Muscle of leg (tissue), 3 donors: ENCODE measurements at regions not wholly inside any gene's neighbourhood (a gene's known extent, or its start where the extent isn't known, plus 50 kb on each side); places are given as distances from the start of the nearest gene placed in this dataset.
A peak's percentile ranks its signal among the peaks of the same experiment; 100 is the strongest.

Source experiments
- DNase-seq: peaks from one replicate; pipeline ENCODE4 v3.0.0; 2013
- H3K27ac ChIP-seq: one replicate; pipeline ENCODE4 v1.5.1; 2013; ENCODE audit warnings: mild to moderate bottlenecking, low read length, control low read depth
- H3K27me3 ChIP-seq: one replicate; pipeline ENCODE4 v1.6.1; 2013; ENCODE audit warnings: low read length; ENCODE audit not compliant: control insufficient read depth, insufficient read depth
- H3K36me3 ChIP-seq: one replicate; pipeline ENCODE4 v1.6.1; 2013; ENCODE audit warnings: low read length; ENCODE audit not compliant: control insufficient read depth, insufficient read depth
- H3K4me1 ChIP-seq: one replicate; pipeline ENCODE4 v1.6.1; 2013; ENCODE audit warnings: low read length; ENCODE audit not compliant: control insufficient read depth, insufficient read depth
- H3K4me3 ChIP-seq: one replicate; pipeline ENCODE4 v1.5.1; 2013; ENCODE audit warnings: low read length, control low read depth
- H3K9me3 ChIP-seq: replicated peaks from 2 replicates; pipeline ENCODE4 v1.6.1; 2013; ENCODE audit warnings: low read depth, low read length; ENCODE audit not compliant: control insufficient read depth
- WGBS: methylation state at CpG from one replicate; pipeline ENCODE4 v1.1.5; 2013; ENCODE audit warnings: missing lambda C conversion rate; ENCODE audit not compliant: insufficient coverage; 5-methylcytosine and 5-hydroxymethylcytosine counted together

DNA sequence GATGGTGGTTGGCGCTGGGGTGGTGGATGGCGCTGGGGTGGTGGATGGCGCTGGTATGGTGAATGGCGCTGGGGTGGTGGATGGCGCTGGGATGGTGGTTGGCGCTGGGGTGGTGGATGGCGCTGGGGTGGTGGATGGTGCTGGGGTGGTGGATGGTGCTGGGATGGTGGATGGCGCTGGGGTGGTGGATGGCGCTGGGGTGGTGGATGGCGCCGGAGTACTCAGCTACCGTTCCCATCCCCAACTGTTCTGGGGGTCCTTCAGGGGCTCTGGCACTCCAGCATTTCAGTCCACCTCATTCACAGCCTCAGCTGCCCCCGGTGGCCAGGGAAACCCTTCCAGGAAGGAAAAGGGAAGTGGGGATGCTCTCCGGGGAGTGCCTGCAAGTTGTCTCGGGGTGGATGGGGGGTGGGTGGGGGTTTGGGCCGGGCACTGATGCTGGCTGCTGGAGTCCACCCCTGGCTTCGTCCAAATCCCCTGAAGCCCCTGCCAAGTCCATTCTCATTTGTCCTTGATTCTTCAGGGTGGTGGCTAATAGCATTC lies 147.3 kb upstream of the COL5A1 start:
- H3K36me3 ChIP-seq, result no peaks in the 10 kb centered on the region
- DNase-seq, result no peak
- peaks cover 6% of the 10 kb centered on the region for H3K27me3 ChIP-seq
- H3K9me3 ChIP-seq, result no peaks in the 10 kb centered on the region
- no peak overlapping the region for H3K27ac ChIP-seq
- no peak overlapping the region for H3K4me3 ChIP-seq
- peaks cover 30% of the 10 kb centered on the region for H3K4me1 ChIP-seq
- 94% methylated on average over 5 of the region's 17 CpGs for WGBS

DNA sequence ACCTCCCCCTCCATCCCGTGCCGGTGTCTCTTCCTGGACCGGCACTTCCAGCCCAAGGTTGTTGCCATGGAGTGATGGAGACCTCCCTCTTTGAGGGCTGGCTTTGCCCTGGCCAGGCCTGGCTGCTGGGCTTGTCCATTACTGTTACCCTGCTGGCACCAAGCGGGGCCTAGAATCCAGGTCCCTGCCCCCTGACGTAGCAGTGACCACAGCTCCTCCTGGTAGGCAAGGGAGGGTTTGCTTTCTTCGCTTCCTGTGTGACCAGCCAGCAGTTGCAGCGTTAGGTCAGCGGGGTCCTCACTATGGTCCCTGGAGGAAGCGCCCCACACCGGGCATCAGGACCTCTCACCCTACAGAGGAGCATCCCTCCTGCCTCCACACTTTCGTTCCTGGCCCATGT lies 146.7 kb upstream of the COL5A1 start:
- no peak for DNase-seq
- H3K27me3 ChIP-seq, result peaks cover 5% of the 10 kb centered on the region
- no peak overlapping the region for H3K27ac ChIP-seq
- peaks cover 30% of the 10 kb centered on the region for H3K4me1 ChIP-seq
- WGBS, result 81% methylated on average over 5 of the region's 11 CpGs
- H3K36me3 ChIP-seq, result no peaks in the 10 kb centered on the region
- no peaks in the 10 kb centered on the region for H3K9me3 ChIP-seq
- no peak overlapping the region for H3K4me3 ChIP-seq

DNA sequence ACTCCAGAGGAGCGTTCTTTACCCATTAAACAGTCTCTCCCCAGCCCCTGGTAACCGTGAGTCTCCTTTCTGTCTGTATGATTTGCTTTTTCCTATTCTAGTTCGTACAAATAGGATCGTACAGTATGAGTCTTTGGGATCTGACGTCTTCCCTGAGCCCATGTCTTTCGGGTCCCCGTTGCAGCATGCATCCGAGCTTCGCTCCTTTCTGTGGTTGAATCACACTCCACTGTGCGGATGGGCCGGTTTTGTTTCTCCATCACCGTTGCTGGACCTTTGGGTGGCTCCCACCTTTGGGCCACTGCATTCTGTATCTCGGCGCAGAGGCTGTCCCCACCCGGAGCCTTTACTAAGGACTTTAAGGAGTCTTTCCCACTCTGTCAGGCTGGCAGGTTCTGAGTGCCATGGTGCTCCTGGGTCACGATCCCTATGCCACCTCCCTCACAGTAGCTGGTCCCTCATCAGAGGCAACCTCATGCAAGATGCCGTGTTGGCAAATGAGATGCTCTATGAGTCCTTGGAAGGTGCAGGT lies 145.7 kb upstream of the COL5A1 start:
- 91% methylated on average over 16 of the region's 17 CpGs for WGBS

DNA sequence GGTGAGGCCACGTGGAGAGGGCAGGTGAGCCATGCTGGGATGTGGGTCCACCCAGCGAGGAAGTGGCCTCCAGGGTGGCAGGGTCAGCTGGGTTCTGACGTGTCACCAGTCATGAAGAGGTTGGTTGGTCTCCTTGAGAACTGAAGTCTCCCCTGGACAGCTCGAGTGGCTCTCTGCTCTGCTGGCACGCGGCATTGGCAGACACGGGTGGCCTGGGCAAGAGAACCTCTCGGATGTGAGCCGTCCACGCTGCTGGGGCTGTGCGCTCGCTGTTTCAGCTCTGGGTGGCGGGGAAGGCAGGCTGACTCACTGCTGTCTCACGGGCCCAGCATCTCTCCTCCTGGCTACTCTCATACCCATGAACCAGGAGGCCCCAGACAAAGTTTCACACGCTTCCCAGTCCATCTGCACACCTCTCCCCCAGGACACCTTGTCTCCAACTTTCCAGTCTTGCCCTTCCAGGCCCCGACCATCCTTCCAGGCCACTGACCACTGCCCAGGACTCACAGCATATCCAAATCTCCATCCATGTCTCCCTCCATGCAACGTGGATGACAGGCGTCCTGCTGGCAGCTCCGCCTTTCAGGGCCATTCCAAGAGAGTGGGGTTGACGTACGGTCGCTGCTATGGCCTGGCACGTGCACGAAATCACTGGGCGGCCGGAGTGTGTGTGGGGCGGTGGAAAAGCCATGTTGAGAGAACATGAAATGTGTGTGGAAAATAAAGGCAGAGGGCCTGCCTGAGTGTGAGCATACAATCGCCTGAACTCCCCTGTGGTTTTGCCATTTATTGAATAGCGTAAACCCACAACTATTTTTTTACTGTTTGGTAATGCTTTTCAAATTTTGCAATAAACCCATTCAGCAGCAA lies 145.0 kb upstream of the COL5A1 start:
- Histone ChIP-seq H3K27ac (no peak overlapping the region), H3K9me3 (peaks cover 2% of the 10 kb centered on the region), H3K36me3 (no peaks in the 10 kb centered on the region), H3K27me3 (peaks cover 18% of the 10 kb centered on the region), H3K4me3 (no peak overlapping the region), H3K4me1 (peaks cover 26% of the 10 kb centered on the region)
- no peak for DNase-seq
- WGBS, result 84% methylated on average over 25 of the region's 29 CpGs

More for the DNA sequence above, 145.7 kb upstream of the COL5A1 start:
- Histone ChIP-seq H3K27me3 (peaks cover 13% of the 10 kb centered on the region), H3K36me3 (no peaks in the 10 kb centered on the region), H3K27ac (no peak overlapping the region), H3K4me1 (peaks cover 30% of the 10 kb centered on the region), H3K4me3 (no peak overlapping the region), H3K9me3 (peaks cover 2% of the 10 kb centered on the region)
- no peak for DNase-seq

DNA sequence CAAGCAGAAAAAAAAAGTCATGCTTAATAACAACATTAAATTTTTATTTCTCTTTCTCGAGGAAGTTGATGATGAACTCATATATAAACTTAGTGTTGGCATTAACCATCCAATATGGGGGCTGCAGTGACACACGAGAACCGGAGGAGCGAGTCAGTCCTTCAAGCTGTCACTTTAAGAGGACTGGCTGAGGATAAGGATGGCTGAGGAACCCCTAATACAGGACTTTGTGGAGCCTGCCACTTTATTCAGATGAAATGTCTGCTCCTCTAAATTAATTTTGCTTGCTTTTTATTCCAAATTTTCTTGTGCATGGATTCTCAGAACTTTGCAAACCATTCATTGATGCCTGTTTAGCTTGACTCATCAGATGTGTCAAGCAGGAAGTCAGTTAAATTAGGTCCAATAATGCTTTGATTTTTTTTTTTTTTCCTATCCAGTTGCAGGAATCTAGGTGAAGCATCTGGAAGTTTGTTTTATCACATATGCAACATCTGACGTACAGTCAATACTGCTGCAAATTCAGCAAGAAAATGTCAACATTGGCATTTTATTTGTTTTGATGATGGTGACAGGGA lies 144.2 kb upstream of the COL5A1 start:
- Histone ChIP-seq H3K9me3 (peaks cover 2% of the 10 kb centered on the region), H3K36me3 (no peaks in the 10 kb centered on the region), H3K4me1 (peaks cover 26% of the 10 kb centered on the region), H3K27ac (no peak overlapping the region), H3K27me3 (peaks cover 23% of the 10 kb centered on the region), H3K4me3 (no peak overlapping the region)
- no peak for DNase-seq
- 70% methylated on average over 2 of the region's 5 CpGs for WGBS

DNA sequence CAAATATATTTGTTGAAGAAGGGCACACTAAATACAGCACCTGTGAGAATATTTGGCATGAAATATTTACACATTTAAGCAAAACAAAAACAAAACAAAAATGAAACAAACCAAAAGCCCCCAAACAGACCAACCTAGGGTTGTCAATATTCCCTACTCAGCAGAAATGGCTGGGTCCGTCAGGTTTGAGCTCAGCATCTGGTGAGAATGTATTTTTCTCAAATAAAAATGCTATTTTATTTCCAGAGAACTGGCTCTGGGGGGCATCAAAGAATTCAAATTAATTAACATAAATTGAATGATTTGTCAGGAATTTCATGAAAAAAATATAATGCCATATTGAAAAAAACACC lies 142.8 kb upstream of the COL5A1 start:
- Histone ChIP-seq H3K27me3 (peaks cover 26% of the 10 kb centered on the region), H3K4me3 (no peak overlapping the region), H3K4me1 (peaks cover 24% of the 10 kb centered on the region), H3K27ac (no peak overlapping the region), H3K36me3 (no peaks in the 10 kb centered on the region), H3K9me3 (peaks cover 2% of the 10 kb centered on the region)
- whole genome bisulfite sequencing, result no CpG with 5 or more reads among the region's 1 CpG
- DNase-seq, result no peak

DNA sequence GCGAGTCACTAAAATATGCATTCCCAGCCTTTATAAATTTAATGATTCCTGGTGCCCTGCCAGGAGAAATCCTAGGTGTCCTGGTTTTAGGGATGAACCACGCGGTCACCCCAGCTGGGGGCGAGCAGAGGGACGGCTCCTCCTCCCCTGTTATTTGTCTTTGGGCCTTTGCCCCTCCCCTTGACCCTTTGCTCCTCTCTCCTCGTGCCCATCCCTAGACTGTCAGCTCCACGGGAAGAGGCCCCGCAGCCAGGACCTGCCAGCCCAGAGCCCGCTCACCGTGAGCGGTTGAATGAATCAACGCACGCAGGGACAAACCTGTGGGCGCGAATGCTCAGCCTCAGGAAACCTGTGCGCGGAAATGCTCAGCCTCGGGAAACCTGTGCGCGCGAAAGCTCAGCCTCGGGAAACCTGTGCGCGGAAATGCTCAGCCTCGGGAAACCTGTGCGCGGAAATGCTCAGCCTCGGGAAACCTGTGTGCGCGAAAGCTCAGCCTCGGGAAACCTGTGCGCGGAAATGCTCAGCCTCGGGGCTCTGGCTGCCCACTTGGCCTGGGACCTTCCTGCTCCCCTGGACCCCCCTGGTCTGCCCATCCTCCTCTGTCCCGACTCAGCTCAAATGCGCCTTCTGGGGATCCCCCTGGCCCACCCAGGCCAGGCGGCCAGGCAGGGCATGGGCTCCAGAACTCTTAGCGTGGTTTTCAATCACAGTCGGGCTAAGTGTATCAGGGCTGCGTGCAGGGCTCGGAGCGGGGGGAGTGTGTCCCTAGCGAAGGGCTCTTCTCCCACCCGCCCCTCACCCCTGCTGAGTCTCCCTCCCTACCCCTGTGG lies 140.5 kb upstream of the COL5A1 start:
- Histone ChIP-seq H3K27me3 (peaks cover 26% of the 10 kb centered on the region), H3K4me1 (peaks cover 23% of the 10 kb centered on the region), H3K27ac (no peak overlapping the region), H3K36me3 (no peaks in the 10 kb centered on the region), H3K4me3 (no peak overlapping the region), H3K9me3 (peaks cover 2% of the 10 kb centered on the region)
- 24% methylated on average over 40 of the region's 44 CpGs for WGBS
- DNase-seq, result no peak

DNA sequence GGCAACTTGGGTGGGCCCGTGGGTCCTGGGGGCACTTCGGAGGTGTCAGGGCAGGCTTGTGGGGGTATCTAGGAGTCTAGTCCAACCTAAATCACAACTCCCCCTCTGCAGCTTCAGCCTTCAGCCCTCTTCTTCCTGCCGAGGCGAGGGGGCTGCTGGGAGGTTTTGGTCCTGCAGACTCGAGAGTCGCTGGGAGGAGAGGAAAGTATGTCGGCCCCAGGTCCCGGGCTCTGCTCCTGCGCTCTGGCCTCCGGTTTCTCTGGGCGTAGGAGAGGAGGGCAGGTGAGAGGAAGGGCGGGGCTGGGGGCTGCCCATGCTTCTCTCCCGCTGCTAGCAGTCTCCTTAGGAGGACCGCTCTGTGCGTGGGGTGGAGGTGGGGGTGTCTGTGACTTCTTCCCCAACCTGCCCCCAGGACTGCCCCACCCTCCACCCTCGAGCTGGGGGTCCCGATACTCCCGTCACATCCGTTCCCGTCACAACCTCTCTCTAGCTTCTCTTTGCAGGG lies 139.8 kb upstream of the COL5A1 start:
- no peak for DNase-seq
- Histone ChIP-seq H3K9me3 (peaks cover 2% of the 10 kb centered on the region), H3K27ac (no peak overlapping the region), H3K4me1 (peaks cover 23% of the 10 kb centered on the region), H3K36me3 (no peaks in the 10 kb centered on the region), H3K4me3 (no peak overlapping the region), H3K27me3 (peaks cover 26% of the 10 kb centered on the region)
- 33% methylated on average over 5 of the region's 20 CpGs for WGBS

DNA sequence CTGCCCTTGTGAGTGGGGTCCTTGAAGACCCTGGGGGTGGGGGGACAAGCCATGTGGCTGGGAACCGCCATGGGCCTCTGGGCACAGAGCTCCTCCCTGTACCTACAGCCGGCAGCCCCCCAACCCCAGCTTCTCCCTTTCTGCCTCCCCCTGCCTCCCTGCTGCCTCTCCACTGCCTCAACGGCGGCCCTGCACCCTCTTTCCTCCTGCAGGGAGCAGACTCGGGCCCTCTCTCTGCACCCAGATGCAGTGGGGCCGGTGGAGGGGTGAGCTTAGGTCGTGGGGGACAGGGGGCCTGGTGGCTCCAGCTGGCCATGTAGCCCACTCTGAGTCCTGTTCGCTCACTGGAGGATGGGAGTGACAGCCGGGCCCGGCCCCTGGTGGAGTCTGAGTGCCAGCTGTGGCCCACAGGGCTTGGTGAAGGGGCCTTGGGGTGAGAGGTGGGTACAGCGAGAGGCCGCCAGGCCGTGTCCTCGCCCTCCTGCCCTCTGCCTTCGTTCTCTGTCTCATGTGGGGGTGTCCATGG lies 139.3 kb upstream of the COL5A1 start:
- peak overlapping the region; percentile 45 for H3K27ac ChIP-seq

More for the DNA sequence above, 139.3 kb upstream of the COL5A1 start:
- no peaks in the 10 kb centered on the region for H3K36me3 ChIP-seq
- WGBS, result 70% methylated on average over 6 of the region's 15 CpGs
- no peak overlapping the region for H3K4me3 ChIP-seq
- peaks cover 26% of the 10 kb centered on the region for H3K27me3 ChIP-seq
- H3K4me1 ChIP-seq, result peaks cover 23% of the 10 kb centered on the region
- H3K9me3 ChIP-seq, result peaks cover 2% of the 10 kb centered on the region
- DNase-seq, result no peak
